Thoracic aorta (tissue), 2 donors: ENCODE measurements at regions not wholly inside any gene's neighbourhood (a gene's known extent, or its start where the extent isn't known, plus 50 kb on each side); places are given as distances from the start of the nearest gene placed in this dataset.

Source experiments
- ATAC-seq: fragments of 150-250 bp; one replicate; pipeline ENCODE4 v1.8.0; 2017; ENCODE audit warnings: low read depth; ENCODE audit not compliant: insufficient number of reproducible peaks, low FRiP score
- DNase-seq: peaks from one replicate; pipeline ENCODE4 v3.0.0-alpha.2; 2020; ENCODE audit warnings: low spot score
- H3K27ac ChIP-seq, 2 donors: fragments of 200-600 bp; sonication (generic); 1 replicate in 1 of 2; 2 replicates in 1 of 2; pipeline ENCODE4 v1.5.1; 2016; ENCODE audit warnings: mild to moderate bottlenecking in 2 of 2, moderate library complexity in 2 of 2
- H3K27me3 ChIP-seq: fragments of 200-600 bp; sonication (generic); replicated peaks from 2 replicates; pipeline ENCODE4 v1.6.0; 2016; ENCODE audit warnings: mild to moderate bottlenecking; ENCODE audit not compliant: insufficient read depth
- H3K36me3 ChIP-seq: fragments of 200-600 bp; sonication (generic); one replicate; pipeline ENCODE4 v1.5.1; 2016
- H3K4me1 ChIP-seq, 2 donors: fragments of 200-600 bp; sonication (generic); 1 replicate in 1 of 2; 2 replicates in 1 of 2; pipeline versions ENCODE4 v1.5.1 to v1.6.0; 2016; ENCODE audit warnings: low read depth in 2 of 2, mild to moderate bottlenecking in 1 of 2; ENCODE audit not compliant: control insufficient read depth in 1 of 2
- H3K4me3 ChIP-seq: fragments of 200-600 bp; sonication (generic); 2 replicates; pipeline ENCODE4 v1.5.1; 2016; ENCODE audit warnings: mild to moderate bottlenecking
- H3K9me3 ChIP-seq: fragments of 200-600 bp; sonication (generic); 2 replicates; pipeline ENCODE4 v1.5.1; 2016
- CTCF ChIP-seq: fragments of 200-600 bp; sonication (generic); IDR thresholded peaks from one replicate; pipeline ENCODE4 v1.5.1; 2019; ENCODE audit warnings: antibody characterized with exemption

- Histone ChIP-seq H3K9me3 (no peaks in the 10 kb centered on the region), H3K36me3 (no peaks in the 10 kb centered on the region), H3K27ac (no peak overlapping the region), H3K4me3 (no peak overlapping the region), H3K4me1 (peaks cover 5 to 27% of the 10 kb centered on the region in 2 donors), H3K27me3 (no peaks in the 10 kb centered on the region)
- ATAC-seq (no peak), DNase-seq (no peak)
- TF ChIP-seq CTCF: no peak
These were observed 64.2 kb upstream of the IL12A start for GRCh38 chr3:159924411-159924810.

DNA sequence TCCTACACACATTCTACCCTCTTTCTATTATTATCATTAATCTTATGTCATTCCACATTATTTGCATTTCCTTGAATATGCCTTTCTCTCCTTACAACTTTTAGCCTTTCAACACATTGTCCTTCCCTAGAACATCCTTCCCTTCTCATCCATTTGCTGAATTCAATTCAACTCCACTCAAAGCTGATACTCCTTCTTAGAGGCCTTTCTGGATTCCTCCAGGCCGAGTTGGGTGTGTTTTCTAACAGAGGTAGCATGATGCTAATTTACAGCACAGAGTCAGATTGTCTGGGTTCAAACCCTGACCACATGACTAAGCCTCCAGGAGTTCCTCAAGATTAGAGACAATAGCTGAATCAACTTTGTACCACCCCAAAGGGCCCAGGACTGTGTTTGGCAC is 63.4 kb upstream of the IL12A start:
- Histone ChIP-seq H3K4me3 (no peak overlapping the region), H3K27me3 (no peaks in the 10 kb centered on the region), H3K27ac (no peak overlapping the region), H3K9me3 (no peaks in the 10 kb centered on the region), H3K36me3 (no peaks in the 10 kb centered on the region), H3K4me1 (peaks cover 2 to 23% of the 10 kb centered on the region in 2 donors)
- ATAC-seq (no peak), DNase-seq (no peak)
- no peak for TF ChIP-seq CTCF

DNA sequence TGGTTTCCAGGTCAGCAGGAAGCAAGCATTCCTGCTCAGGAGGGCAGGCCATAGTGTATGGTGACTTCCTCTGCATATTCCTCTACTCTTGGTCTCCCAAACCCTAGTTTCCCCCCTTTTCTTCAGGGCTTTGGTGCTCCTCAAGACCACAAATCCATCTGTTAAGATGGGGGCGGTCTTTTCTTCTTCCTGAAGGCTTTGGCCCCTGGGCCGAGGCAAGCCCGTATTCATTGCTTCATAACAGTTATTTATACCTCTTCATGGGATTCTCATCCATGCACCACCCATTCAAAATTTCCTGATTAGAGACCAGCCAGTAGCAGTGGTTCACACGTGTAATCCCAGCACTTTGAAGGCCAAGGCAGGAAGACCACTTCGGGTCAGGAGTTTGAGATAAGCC is 62.1 kb upstream of the IL12A start:
- Histone ChIP-seq H3K9me3 (no peaks in the 10 kb centered on the region), H3K36me3 (no peaks in the 10 kb centered on the region), H3K4me1 (peaks cover 0 to 23% of the 10 kb centered on the region in 2 donors), H3K27me3 (no peaks in the 10 kb centered on the region), H3K27ac (no peak overlapping the region), H3K4me3 (no peak overlapping the region)
- DNase-seq (no peak), ATAC-seq (no peak)
- no peak for TF ChIP-seq CTCF

DNA sequence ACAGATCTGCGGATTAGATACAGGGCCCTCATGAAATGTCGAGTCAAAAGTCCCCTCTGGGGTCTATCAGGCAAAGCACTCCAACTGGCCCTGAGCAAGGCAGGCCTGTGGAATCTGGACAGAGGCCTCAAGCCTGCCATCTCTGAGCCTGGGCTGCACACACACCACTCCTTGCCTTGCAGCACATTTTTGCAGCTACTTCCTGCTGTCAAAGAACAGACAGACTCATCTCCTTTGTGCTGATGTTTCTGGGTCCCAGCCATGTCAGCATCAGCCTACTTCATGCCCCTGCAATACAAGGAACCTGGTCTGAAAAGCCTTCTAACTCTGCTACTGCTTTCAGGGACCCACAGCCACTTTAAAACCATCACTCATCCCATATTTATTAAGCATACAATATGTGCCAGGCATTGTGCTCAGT is 60.6 kb upstream of the IL12A start:
- ATAC-seq (no peak), DNase-seq (no peak)
- TF ChIP-seq CTCF: no peak
- Histone ChIP-seq H3K36me3 (no peaks in the 10 kb centered on the region), H3K27me3 (no peaks in the 10 kb centered on the region), H3K4me3 (no peak overlapping the region), H3K27ac (peak overlapping the region; percentile 63 to 64), H3K9me3 (no peaks in the 10 kb centered on the region), H3K4me1 (peaks cover 0 to 23% of the 10 kb centered on the region in 2 donors)

GRCh38 chr3:159928666-159929065 is 60.0 kb upstream of the IL12A start:
- Histone ChIP-seq H3K4me1 (peaks cover 0 to 23% of the 10 kb centered on the region in 2 donors), H3K27me3 (no peaks in the 10 kb centered on the region), H3K27ac (peak overlapping the region; percentile 63 to 64), H3K36me3 (no peaks in the 10 kb centered on the region), H3K4me3 (no peak overlapping the region), H3K9me3 (peaks cover under 1% of the 10 kb centered on the region)
- DNase-seq (no peak), ATAC-seq (peak; percentile 82)
- TF ChIP-seq CTCF: no peak
